ENCODE measurements at regions not wholly inside any gene's neighbourhood (a gene's known extent, or its start where the extent isn't known, plus 50 kb on each side); places are given as distances from the start of the nearest gene placed in this dataset.
"Not testable (repeated sequence)": the region's sequence is repeated elsewhere in the genome, so short reads cannot be mapped to it uniquely, and the experiment has no call there.

DNA sequence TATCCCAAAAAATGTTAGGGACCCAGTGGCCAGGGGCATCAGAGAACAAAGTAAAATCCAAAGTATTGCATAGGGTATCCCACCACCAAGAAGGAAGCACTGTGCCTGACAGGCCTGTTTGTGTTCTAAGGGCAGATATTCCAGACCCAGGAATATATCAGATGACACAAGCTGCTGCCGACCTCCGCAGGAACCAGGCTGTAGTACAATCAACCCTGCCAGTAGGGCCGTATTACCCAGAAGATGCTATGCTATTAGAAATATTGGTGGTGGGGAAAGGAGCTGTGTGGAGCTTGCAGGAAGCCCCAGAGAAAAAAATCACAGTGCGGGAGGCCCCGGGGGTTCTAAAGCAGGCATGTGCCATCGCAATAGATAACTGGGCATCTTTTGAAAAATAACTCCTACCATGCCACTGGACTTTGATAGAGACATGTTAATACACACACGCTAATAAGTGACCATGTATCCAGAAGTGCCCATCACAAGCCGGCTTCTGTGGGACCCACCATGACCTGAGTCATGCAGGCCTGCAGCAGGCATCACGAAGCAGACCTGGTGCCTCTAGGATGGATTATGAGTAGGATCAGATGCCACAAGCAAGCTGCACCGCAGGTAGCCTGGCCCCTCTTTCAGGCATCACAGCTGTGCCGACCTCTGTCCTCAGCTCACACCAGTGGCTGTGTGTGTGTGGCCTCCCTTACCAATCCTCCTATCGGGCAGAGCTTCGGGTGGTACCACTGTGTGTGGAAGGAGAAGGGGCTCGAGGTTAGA lies 242.7 kb downstream of the BCL11B start:
- no peak for DNase-seq (ENCODE audit: low read depth in 2 of 2)

DNA sequence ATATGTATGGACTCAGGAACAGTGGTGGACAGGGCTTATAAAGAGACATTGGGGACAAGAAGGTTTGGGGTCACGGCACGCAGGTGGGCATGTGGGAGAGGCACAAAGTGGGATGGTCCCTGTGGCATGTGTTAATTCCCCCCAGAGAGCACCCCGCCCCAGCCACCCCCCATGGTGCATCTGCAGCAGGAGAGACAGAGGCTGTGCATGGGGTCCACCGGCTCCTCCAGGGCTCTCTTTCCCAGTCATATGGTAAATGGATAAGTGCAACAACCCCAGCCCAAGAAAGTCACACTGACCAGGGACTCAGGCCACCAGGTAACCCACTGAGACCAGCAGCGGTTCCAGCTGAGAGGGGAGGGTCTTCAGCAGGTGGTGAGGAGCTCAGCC lies 242.1 kb downstream of the BCL11B start:
- no peak for DNase-seq (ENCODE audit: low read depth in 2 of 2)

DNA sequence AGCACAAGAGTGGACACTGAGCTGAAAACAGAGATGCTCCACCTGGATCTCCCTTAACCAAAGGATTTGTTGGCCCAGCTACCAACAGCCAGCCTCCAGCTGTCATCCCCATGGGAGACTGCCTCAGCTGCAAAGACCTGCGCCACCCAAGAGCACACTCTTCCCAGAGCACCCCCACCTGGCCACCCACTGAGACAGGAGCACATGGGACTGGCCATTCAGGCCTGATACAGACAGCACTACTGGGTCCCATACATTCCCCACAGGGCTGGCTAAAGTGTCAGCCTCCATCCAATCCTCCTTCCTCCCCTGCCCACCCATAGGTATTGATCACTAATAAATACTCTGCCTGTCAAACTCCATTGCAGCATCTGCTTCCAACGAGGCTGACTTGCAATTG lies 241.5 kb downstream of the BCL11B start:
- DNase-seq (ENCODE audit: low read depth in 2 of 2) = no peak

DNA sequence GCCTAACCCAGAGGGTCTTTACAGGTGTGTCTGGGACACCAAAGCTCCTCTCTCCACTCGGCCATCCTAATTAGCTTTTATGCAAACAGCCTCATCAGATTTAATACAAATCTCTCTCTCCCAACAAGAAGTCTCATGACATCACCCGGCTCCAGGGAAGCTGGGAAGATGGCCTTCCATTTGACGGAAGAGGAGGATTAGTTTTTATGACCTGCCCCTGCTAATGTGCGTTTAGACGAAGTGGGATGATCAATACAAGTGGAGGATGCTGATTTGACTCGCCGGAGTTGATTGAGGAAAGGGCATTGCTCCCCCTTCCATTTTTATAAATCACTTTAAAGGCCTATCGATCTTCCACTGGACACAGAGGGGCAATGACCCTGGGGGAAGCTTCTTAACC lies 239.2 kb downstream of the BCL11B start:
- DNase-seq (ENCODE audit: low read depth in 2 of 2) = no peak

DNA sequence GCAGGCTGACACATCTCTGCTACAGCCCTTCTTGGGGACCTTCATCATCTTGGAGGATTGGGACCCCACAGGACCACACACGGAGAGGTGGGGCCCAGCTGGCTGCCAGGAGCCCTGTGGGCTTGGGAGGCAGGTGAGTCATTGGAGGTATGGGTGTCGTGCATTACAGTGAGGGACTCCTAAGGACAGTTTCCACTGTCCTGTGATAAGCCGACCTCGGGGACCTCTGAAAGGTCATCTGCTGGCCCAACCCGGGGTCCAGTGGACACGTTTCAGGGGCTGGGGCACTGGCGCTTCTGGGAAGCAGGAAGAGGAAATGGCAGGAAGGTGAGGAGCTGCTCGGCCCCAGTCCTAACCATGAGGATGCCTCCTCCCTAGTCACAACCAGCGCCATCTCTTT lies 238.0 kb downstream of the BCL11B start:
- no peak for DNase-seq (ENCODE audit: low read depth in 2 of 2)

DNA sequence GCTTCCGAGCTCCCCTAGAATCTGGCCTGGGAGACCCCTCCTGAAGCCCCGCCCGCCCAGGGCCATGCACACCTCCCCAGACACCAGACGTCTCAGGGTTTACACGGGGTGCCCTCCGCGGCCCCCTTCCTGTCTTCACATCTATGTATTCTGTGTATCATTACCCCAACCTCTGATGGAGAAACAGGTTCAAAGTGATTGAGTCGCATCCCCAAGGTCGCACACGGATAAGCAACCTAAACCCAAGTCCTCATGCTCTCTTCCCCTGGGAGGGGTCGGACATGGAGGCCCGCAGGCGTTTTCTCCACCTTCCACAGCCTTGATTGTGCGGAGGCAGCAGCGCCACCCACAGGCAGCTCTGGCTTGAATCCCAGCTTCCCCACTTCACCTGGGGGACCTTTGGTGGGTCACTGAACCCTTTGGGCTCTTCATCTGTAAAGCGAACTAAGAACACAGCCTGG lies 237.3 kb downstream of the BCL11B start:
- DNase-seq (ENCODE audit: low read depth in 2 of 2) = no peak

DNA sequence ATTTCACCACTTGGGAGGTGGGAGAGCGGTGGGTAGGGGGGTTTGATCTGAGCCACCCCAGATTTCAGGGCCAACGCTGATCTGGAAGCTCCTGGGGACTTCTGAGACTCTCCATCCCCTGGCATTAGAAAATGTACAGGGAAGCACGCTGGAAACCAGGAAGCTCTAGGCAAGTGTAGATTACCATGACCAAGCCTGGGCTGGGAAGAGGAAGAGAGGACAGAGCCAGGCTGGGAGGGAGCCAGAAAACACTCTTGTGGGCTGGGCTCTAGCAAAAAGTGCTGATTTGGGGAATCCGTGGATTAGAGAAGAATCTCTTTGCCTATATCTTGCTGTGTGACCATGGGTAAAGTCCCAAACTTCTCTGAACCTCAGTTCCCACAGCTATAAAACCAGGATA lies 236.7 kb downstream of the BCL11B start:
- no peak for DNase-seq (ENCODE audit: low read depth in 2 of 2)

DNA sequence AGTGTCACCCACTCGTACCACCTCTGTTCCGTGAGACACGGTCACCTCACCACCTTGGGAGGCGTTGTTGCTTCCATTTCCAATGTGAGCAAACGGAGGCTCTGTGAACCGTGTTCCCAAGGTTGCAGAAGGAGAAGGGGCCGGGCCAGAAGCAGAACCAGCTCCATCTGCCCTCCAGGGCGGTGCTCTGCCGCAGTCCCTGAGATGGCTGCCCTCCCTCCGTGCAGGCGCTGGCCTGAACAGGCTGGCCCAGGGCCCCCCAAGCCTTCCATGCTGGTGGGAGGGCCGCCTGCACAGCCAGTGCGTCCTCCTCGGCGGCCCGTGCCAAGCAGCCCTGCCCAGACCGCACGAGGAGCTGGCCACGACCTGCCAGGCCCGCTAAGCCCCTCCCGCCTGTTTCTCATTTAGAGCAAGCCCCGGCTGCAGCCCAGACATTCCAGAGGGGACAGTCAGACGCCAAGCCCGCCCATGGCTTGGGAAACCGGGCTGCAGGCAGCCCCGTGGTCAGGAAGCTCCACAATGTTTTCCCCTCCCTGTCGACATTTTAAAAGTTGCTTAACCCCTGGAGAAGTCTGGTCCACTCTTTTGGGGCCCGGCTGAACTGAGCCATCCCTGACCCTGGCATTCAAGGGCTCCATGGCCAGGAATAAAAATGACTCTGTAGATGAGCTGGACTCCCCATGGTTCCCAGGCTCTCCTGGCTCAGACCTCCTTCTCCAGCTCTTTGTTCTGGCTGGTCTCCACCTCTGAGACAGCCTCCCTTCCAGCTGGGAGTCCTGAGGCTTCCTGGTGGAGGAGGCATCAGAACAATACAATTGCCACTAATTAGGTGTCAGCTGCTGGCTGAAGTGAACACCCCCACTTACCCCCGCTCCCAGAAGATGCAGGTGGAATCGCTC lies 236.0 kb downstream of the BCL11B start:
- DNase-seq (ENCODE audit: low read depth in 2 of 2) = no peak

DNA sequence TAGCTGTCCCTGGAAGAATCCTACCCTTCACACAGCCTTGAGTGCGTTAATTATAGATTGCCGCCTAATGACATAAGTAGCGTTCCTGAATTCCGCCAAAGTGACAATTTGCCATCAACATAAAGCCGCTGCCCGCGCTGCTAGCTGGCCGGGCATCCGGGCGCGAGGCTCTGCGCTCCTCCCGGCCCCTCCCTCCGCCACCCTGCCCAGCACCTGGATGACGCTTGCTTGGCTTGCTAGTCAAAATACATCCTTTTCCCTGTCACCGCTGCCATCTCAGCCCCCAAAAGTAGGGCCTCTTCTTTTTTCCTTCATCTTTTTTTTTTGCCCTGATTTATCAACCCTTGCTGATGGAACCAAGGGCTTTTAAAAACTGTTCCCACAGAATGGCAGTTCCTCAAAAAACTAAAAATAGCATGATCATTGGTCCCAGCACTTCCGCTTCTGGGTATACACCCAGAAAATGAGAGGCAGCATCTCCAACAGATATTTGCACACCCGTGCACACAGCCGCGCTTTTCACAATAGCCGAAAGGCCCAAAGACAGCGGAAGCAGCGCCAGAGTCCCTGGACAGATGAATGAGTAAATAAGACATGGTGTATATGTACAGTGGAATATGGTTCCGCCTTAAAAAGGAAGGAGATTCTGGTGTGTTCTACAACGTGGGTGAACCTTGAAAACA lies 235.2 kb downstream of the BCL11B start:
- DNase-seq (ENCODE audit: low read depth in 2 of 2) = no peak

DNA sequence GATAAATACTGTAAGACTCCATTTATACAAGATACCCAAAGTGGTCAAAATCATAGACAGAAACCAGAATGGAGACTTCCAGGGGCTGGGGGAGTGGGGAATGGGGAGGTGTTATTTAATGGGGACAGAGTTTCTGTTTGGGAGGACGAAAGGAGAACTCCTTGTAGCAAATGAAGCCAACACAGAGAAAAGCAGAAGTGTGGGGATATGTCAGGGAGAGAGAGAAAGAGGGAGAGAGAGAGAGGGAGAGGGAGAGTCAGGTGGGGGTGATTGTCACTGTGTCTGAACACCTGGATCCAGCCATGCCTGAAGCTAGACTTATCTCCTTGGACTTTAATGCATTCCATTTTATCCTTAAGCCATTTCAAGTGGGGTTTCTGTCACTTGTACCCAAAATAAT lies 234.7 kb downstream of the BCL11B start:
- DNase-seq (ENCODE audit: low read depth in 2 of 2) = not testable (repeated sequence)

DNA sequence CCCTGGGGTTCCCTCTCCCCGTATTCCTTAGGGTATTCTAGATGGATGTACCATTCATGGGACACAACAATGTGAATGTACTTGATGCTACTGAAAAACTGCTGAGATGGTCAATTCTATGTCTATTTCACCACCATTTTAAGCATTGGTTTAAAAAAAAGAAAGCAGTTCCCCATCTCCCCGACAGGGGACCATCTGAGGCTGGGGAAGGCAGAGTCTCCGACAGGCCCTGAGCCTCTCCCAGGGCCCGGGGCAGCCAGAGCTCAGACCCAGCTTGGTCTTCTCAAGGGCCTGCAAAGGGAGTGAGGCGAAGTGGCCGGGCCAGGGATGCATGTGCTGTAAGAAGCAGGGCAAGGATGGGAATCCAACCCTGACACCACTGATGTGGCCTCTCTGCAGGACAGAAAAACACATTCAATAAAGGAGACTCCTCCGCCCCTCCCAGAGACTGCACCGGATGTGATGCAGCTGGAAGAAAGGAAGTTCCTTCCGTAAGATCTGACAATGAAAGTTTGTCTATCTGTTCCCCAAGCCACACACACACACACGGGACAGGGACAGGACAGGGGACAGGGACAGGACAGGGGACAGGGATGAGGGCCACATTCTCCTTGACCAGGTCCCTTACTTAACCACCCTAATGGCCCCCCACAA lies 234.1 kb downstream of the BCL11B start:
- DNase-seq (ENCODE audit: low read depth in 2 of 2) = no peak

DNA sequence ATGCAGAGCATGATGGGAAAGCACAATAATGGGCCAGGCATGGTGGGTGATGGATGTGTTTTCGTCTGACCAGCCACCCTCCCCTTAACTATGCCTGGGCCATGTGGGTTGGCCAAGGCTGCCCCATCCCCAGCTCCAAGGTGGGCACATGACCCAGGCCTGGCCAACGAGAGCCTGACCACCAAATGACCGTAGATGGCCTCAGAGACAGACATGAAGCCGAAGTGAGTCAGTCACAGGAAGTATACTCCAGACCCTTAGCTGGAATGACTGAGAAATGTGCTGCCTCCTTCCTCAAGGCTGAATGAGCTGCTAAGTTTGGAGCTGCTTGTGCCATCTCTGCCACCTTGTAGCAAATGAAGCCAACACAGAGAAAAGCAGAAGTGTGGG lies 233.6 kb downstream of the BCL11B start:
- no peak for DNase-seq (ENCODE audit: low read depth in 2 of 2)

DNA sequence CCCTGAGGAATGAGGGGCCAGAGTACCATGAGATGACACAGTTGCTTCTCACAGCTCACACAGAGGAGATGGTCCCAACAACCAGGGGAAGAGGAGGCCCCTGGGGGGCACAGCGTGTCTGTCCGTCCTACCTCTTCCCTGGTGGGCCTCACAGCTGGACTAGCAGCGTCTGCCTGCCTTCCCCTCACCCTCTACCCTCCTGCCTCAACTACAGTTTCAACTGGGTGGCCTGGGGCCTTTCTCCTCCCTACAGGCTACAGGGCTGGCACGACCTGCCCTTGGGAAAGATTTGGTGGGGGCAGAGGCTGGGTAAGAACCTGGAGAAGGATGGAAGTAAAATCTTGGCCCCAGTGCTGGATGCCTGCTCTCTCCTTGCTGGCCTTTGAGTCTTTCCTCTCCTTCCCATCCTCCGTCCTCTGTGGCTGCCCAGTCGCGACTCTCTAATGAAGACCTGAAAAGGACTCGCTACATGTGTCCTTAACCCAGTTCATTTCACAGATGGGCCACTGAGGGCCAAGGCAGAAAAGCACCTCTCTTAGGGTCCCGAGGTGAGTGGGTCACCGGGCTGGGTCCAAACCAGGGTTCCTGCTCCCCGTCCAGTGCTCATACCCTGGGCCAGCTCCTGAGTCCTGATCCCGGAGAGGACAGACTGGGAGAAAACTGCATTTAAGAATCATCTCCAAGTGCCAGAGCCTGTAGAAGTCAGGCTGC lies 232.5 kb downstream of the BCL11B start:
- DNase-seq (ENCODE audit: low read depth in 2 of 2) = no peak

DNA sequence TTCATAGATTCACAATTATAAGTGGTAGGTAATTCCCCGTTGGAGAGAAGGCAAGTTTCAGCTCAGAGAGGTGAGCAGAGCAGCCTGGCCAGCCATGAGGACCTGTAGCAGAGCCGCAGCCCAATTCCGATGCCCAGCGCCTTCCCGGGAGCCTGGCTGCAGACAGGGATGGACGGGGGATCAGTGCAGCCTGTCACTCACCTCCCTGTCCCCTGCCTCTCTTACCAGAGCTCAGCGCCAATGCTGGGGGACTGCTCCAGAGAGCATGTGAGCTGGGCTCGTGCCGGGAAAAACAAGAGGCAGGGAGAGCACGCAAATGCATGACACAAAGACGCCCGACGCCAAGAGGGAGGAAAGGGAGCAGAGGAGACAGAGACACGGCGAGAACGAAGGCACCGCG lies 231.9 kb downstream of the BCL11B start:
- no peak for DNase-seq (ENCODE audit: low read depth in 2 of 2)

DNA sequence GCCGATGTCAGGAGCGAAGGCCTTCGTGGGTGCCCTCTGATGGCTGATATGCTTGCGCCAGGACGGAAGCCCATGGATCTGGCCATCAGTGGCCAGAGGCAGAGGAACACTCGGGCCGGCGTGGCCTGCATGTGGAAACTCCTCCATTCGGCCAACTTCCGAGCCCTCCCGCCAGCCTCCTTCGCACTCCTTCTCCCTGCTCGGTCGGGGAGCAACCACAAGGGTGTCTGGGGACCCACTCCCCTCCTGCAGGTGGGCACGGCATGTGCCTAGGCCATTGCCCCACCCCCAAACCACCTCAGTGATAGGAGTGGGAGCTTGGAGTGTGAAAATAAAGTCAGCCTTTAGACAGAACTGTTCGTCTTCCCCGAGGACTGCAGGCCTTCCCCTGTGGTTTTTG lies 231.3 kb downstream of the BCL11B start:
- no peak for DNase-seq (ENCODE audit: low read depth in 2 of 2)

DNA sequence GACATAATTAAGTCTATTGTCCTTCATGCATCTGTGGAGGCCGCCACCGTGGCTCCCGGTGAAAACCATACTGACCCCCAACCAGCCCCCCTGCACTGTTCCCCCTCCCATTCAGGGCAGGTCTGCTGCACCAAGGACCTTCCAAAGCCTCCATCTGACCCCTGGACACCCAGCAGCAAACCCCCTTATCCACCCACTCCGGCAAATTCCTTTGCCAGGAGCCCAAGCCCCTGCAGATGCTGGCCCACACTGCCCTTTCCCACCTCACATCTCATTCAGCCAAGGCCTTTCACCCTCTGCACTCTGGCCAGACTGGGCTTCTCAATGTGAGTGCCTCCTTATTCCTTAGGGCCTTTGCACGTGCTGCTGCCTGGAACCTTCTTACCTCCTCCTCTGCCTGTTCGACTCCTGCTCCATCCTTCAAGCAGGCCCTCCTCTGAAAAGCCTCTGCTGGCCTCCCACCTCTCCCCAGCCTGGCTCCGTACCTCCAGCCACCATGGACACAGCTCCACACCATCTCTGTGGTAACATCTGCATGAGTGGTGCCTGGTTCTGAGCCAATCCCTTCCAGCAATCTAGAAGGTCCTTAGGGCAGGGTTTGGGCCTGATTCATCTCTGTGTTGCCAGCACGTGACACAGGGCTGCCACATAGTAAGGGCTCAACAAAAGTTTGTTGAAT lies 230.7 kb downstream of the BCL11B start:
- no peak for DNase-seq (ENCODE audit: low read depth in 2 of 2)

DNA sequence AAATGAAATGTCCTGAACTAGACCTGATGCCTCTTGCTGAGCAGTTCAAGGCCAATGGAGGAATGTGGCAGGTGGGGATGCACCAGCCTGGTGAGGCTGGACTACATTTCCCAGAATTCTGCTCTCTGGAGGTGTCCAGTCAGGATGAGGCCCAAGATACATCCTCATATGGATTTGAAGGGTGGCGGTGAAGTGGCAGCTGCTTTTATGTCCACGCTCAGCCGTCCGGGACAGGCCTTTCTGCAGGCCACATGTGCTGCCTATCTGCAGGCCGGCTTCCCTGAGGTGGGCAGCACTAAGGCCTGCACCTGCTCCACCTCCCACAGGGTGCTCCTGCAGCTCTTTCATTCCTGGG lies 230.2 kb downstream of the BCL11B start:
- no peak for DNase-seq (ENCODE audit: low read depth in 2 of 2)

DNA sequence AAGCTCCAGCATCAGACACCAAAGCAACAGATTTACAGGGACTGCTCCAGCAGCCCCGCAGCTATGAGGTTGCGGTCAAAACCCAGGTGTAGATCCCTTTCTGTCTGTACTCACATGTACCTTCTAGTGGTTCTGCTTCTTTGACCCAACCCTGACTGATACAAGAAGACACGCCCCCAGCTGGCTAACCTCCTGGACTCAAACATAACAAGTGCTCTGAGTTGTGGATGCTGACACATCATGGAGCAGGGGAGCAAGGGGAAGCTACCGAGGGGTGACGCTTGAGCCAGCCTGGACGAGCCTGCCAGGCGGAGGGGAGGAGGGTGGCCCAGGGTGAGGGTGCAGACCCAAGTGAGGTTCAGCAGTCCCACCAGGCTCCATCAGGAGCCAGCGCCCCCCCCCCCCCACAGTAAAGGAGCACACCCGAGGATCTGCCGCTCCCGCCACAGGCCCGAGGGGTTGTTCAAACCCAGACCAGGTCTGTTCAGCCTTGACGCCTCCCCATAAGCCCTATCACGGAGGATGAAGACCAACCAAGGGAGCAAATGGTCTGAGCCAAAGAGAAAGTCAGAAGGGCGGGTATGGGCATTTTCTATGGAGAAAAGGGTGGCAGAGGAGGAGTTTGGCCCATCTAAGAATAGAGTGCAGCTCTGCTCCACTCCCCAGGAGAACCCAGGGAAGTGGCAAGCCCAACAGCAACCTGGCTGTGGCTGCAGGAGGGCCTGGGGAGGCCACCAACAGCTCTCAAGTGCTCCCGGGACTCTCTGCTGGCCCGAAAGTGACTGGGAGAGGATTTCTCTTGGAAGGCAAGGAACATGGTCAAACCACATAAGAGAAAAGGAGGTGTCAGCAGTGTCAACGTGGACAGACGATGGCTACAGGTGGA lies 229.4 kb downstream of the BCL11B start:
- DNase-seq (ENCODE audit: low read depth in 2 of 2) = no peak

DNA sequence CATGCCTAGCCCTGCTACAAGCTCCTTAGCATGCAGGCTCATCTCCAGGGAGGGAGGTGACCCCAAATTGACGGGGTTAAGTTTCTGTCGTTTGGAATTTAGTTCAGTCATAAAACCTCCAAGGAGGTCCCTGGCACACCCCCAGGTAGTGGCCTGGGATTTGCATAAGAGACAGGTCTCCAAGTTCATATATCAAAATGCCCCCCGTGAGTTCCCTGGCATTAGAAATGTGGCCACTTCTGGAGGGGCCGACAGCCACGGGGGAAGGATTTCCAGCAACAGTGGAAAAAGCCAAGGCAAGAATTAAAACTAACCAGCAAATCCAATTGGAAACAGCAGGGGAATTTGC lies 228.8 kb downstream of the BCL11B start:
- DNase-seq (ENCODE audit: low read depth in 2 of 2) = no peak

DNA sequence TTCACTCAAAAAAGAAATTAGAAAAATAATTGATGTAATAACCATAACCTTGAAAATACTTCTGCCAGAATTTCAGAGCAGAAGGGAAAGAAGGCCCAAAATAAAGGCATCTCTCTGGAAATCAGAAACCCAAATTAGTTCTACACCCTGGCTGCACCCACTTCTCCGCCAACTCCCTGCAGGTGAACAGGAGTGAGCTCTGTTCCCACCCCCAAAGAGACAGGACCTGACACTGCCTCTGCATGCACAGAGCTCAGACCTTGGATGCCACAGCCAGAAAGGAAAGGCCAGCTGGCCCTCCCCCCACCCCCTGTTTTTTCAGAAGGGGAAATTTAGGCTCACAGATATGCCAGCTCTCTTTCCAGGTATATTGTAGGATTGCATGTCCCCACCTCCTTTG lies 228.2 kb downstream of the BCL11B start:
- DNase-seq (ENCODE audit: low read depth in 2 of 2) = no peak

All from activated CD4-positive, alpha-beta T cell treated with anti-CD3 and anti-CD28 coated beads for 24 hours (primary cell).